Hepatocyte (in vitro differentiated cells): ENCODE measurements at regions not wholly inside any gene's neighbourhood (a gene's known extent, or its start where the extent isn't known, plus 50 kb on each side); places are given as distances from the start of the nearest gene placed in this dataset.

Experiments used
- DNase-seq: peaks from one replicate; pipeline ENCODE4 v3.0.0-alpha.2; 2016; ENCODE audit warnings: low spot score
- H2AFZ ChIP-seq: fragments of 200-600 bp; sonication (generic); 2 replicates; pipeline ENCODE4 v1.6.0; 2016; ENCODE audit warnings: antibody characterized with exemption, mild to moderate bottlenecking
- H3K27ac ChIP-seq: fragments of 200-600 bp; sonication (generic); 2 replicates; pipeline ENCODE4 v1.5.1; 2016; ENCODE audit warnings: mild to moderate bottlenecking
- H3K27me3 ChIP-seq: fragments of 200-600 bp; sonication (generic); 2 replicates; pipeline ENCODE4 v1.6.1; 2016
- H3K36me3 ChIP-seq: fragments of 200-600 bp; sonication (generic); replicated peaks from 2 replicates; pipeline ENCODE4 v1.5.1; 2016; ENCODE audit warnings: low read depth; ENCODE audit not compliant: insufficient read depth
- H3K4me1 ChIP-seq: fragments of 200-600 bp; sonication (generic); 2 replicates; pipeline ENCODE4 v1.5.1; 2016; ENCODE audit warnings: mild to moderate bottlenecking, moderate library complexity; ENCODE audit not compliant: insufficient read depth
- H3K4me2 ChIP-seq: fragments of 200-600 bp; sonication (generic); 2 replicates; pipeline ENCODE4 v1.6.0; 2016
- H3K4me3 ChIP-seq: fragments of 200-600 bp; sonication (generic); 2 replicates; pipeline ENCODE4 v1.5.1; 2016; ENCODE audit warnings: mild to moderate bottlenecking
- H3K79me2 ChIP-seq: fragments of 200-600 bp; sonication (generic); 2 replicates; pipeline ENCODE4 v1.6.0; 2017; ENCODE audit warnings: mild to moderate bottlenecking
- H3K9me2 ChIP-seq: fragments of 200-600 bp; sonication (generic); replicated peaks from 2 replicates; pipeline ENCODE4 v1.6.0; 2017; ENCODE audit warnings: mild to moderate bottlenecking; ENCODE audit not compliant: insufficient read depth
- H3K9me3 ChIP-seq: fragments of 200-600 bp; sonication (generic); 2 replicates; pipeline ENCODE4 v1.5.1; 2016; ENCODE audit warnings: low read depth, mild to moderate bottlenecking
- H4K20me1 ChIP-seq: fragments of 200-600 bp; sonication (generic); 2 replicates; pipeline ENCODE4 v1.6.0; 2016; ENCODE audit warnings: mild to moderate bottlenecking; ENCODE audit not compliant: insufficient read depth, poor library complexity, severe bottlenecking
- CTCF ChIP-seq: fragments of 200-600 bp; sonication (generic); IDR thresholded peaks from 2 replicates; pipeline ENCODE4 v1.5.1; 2016; ENCODE audit warnings: antibody characterized with exemption, mild to moderate bottlenecking; ENCODE audit not compliant: poor library complexity
- EZH2 ChIP-seq: fragments of 200-600 bp; sonication (generic); IDR thresholded peaks from 2 replicates; pipeline ENCODE4 v1.6.1; 2016; ENCODE audit warnings: antibody characterized with exemption, mild to moderate bottlenecking, borderline replicate concordance
- EZH2phosphoT487 ChIP-seq: fragments of 200-600 bp; sonication (generic); IDR thresholded peaks from one replicate; pipeline ENCODE4 v1.6.1; 2018; ENCODE audit warnings: antibody characterized with exemption, mild to moderate bottlenecking, low read depth, moderate library complexity; ENCODE audit not compliant: unreplicated experiment, severe bottlenecking
- WGBS: methylation state at CpG from one replicate; pipeline ENCODE4 v1.1.6; 2016; ENCODE audit warnings: low lambda C conversion rate; ENCODE audit errors: missing lambda C conversion rate; 5-methylcytosine and 5-hydroxymethylcytosine counted together

GRCh38 chr3:156010829-156011228, 109.5 kb upstream of the KCNAB1 start:
- Histone ChIP-seq H3K27ac (no peak overlapping the region), H3K4me3 (no peak overlapping the region), H3K79me2 (no peaks in the 10 kb centered on the region), H3K36me3 (no peaks in the 10 kb centered on the region), H4K20me1 (no peaks in the 10 kb centered on the region), H3K27me3 (no peaks in the 10 kb centered on the region), H3K4me2 (no peak overlapping the region), H3K9me3 (no peaks in the 10 kb centered on the region), H3K4me1 (no peaks in the 10 kb centered on the region), H2AFZ (no peak overlapping the region), H3K9me2 (no peaks in the 10 kb centered on the region)
- TF ChIP-seq EZH2 (no peak), CTCF (peak; percentile 53)
- DNase-seq: peak; percentile 50
- WGBS: 39% methylated on average over 3 of the region's 3 CpGs

- no peaks in the 10 kb centered on the region for H4K20me1 ChIP-seq
- H3K79me2 ChIP-seq: no peaks in the 10 kb centered on the region
- no peak overlapping the region for H2AFZ ChIP-seq
- no peaks in the 10 kb centered on the region for H3K9me2 ChIP-seq
- no peak overlapping the region for H3K27ac ChIP-seq
- no peak overlapping the region for H3K4me3 ChIP-seq
- TF ChIP-seq CTCF (no peak), EZH2 (no peak), EZH2phosphoT487 (no peak)
- H3K4me1 ChIP-seq: no peaks in the 10 kb centered on the region
- H3K27me3 ChIP-seq: no peaks in the 10 kb centered on the region
- DNase-seq: no peak
- no peak overlapping the region for H3K4me2 ChIP-seq
- no peaks in the 10 kb centered on the region for H3K36me3 ChIP-seq
- H3K9me3 ChIP-seq: no peaks in the 10 kb centered on the region
- WGBS: 84% methylated on average over 4 of the region's 4 CpGs
Observed at GRCh38 chr3:156014489-156014888, 105.9 kb upstream of the KCNAB1 start.

- Histone ChIP-seq H2AFZ (no peak overlapping the region), H3K9me2 (no peaks in the 10 kb centered on the region), H3K4me3 (no peak overlapping the region), H3K4me1 (no peaks in the 10 kb centered on the region), H3K79me2 (no peaks in the 10 kb centered on the region), H3K27me3 (no peaks in the 10 kb centered on the region), H3K4me2 (no peak overlapping the region), H3K27ac (no peak overlapping the region), H3K36me3 (no peaks in the 10 kb centered on the region), H4K20me1 (no peaks in the 10 kb centered on the region), H3K9me3 (no peaks in the 10 kb centered on the region)
- DNase-seq: no peak
- TF ChIP-seq EZH2phosphoT487 (no peak), CTCF (no peak), EZH2 (no peak)
- 92% methylated on average over 4 of the region's 4 CpGs for WGBS
Observed at GRCh38 chr3:156016902-156017301, 103.5 kb upstream of the KCNAB1 start.

- H3K36me3 ChIP-seq: no peaks in the 10 kb centered on the region
- H3K27ac ChIP-seq: no peak overlapping the region
- DNase-seq: no peak
- H3K4me1 ChIP-seq: no peaks in the 10 kb centered on the region
- H3K79me2 ChIP-seq: no peaks in the 10 kb centered on the region
- no peak overlapping the region for H3K4me2 ChIP-seq
- TF ChIP-seq CTCF (no peak), EZH2phosphoT487 (no peak), EZH2 (no peak)
- H3K4me3 ChIP-seq: no peak overlapping the region
- H4K20me1 ChIP-seq: no peaks in the 10 kb centered on the region
- no peaks in the 10 kb centered on the region for H3K9me2 ChIP-seq
- H3K9me3 ChIP-seq: no peaks in the 10 kb centered on the region
- no peak overlapping the region for H2AFZ ChIP-seq
- no peaks in the 10 kb centered on the region for H3K27me3 ChIP-seq
Observed at GRCh38 chr3:156017352-156018030, 102.9 kb upstream of the KCNAB1 start.
